ENCODE measurements at regions not wholly inside any gene's neighbourhood (a gene's known extent, or its start where the extent isn't known, plus 50 kb on each side); places are given as distances from the start of the nearest gene placed in this dataset.

DNA sequence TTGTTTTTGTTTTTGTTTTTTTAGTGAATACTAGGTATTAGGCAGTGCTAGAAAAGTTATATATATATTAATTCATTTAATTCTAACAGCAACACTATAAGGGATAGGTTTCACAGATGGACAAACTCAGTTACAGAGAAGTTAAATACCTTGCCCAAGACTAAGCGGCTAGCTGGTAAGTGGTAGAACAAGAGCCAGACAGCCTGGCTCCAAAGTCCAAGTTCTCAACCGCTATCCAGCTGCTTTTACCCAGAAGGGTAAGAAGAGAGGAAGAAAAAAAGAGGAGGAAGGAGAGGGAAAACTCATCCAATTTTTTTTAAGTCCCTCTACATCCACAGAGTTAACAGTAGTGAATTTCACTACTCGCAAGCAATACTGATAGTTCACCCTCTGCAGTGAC is 217.0 kb downstream of the SPRY2 start:
- Histone ChIP-seq H3K9me1 (ENCODE audit: insufficient read depth, low read length) (no peaks in the 10 kb centered on the region), H4K20me1 (ENCODE audit: insufficient read depth, low read length) (no peaks in the 10 kb centered on the region), H3K27me3 (ENCODE audit: control insufficient read depth, insufficient read depth, low read length) (no peaks in the 10 kb centered on the region), H3K79me1 (ENCODE audit: low read depth in 1 of 2, low read length in 2 of 2) (no peaks in the 10 kb centered on the region), H3K27ac (ENCODE audit: insufficient read depth, low read length) (no peak overlapping the region), H4K5ac (ENCODE audit: low read depth, low read length) (no peak overlapping the region), H2AFZ (replicated peaks; ENCODE audit: low read length, poor library complexity) (no peak overlapping the region), H2BK120ac (ENCODE audit: low read depth, low read length) (no peak overlapping the region), H4K8ac (ENCODE audit: low read depth in 2 of 2, low read length in 2 of 2) (no peak overlapping the region), H3K23ac (ENCODE audit: low read depth, low read length) (no peak overlapping the region), H2BK20ac (ENCODE audit: low read depth, low read length) (no peak overlapping the region), H3K36me3 (ENCODE audit: control insufficient read depth, insufficient read depth, low read length) (no peaks in the 10 kb centered on the region), H2BK5ac (ENCODE audit: low read depth, low read length, poor library complexity, severe bottlenecking) (no peak overlapping the region), H3K14ac (replicated peaks; ENCODE audit: low read depth, low read length) (no peak overlapping the region), H3K9me3 (ENCODE audit: control insufficient read depth, insufficient read depth, low read length) (no peaks in the 10 kb centered on the region), H3K4me3 (ENCODE audit: insufficient read depth, low read depth, low read length) (no peak overlapping the region), H3K18ac (ENCODE audit: low read depth, low read length) (no peak overlapping the region), H4K91ac (ENCODE audit: insufficient read depth, low read depth, low read length) (no peak overlapping the region), H2AK9ac (replicated peaks; ENCODE audit: low read depth, low read length, poor library complexity) (no peak overlapping the region), H2BK15ac (ENCODE audit: low read depth, low read length) (no peak overlapping the region), H3K56ac (ENCODE audit: extremely low read depth, insufficient read depth, low read length) (no peak overlapping the region), H3K4me1 (ENCODE audit: control insufficient read depth, insufficient read depth, low read length) (no peaks in the 10 kb centered on the region), H3K4ac (ENCODE audit: low read depth, low read length) (no peak overlapping the region), H2AK5ac (ENCODE audit: low read depth, low read length) (no peak overlapping the region), H3K4me2 (ENCODE audit: low read depth, low read length) (no peak overlapping the region), H3K9ac (ENCODE audit: low read depth, low read length) (no peak overlapping the region)
- 100% methylated on average over 1 of the region's 3 CpGs; no CpG with 5 or more reads in 1 of the 2 experiments for whole genome bisulfite sequencing, 2 experiments (ENCODE audit: extremely low coverage in 2 of 2, insufficient read length in 1 of 2)
- ChIA-PET CTCF (no interaction called here), POLR2A (ENCODE audit: unreplicated experiment) (no interaction called here)
- ATAC-seq (ENCODE audit: low read depth) (no peak), DNase-seq (no peak)
- no TSS peak for BruUV-seq (replicated peaks)
- in situ Hi-C loops (cut with MboI; ENCODE audit: low sequenced_read_pairs) (no loop called here), dilution Hi-C loops (cut with HindIII; ENCODE audit: low sequenced_read_pairs, unreplicated experiment) (no loop called here), intact Hi-C loops (cut with micrococcal nuclease) (no loop called here)
- TF ChIP-seq POLR2A (IDR thresholded peaks at IDR 0.05; ENCODE audit: low read depth, low read length) (no peak), CEBPB (IDR thresholded peaks at IDR 0.05; ENCODE audit: low read depth, low read length) (no peak), ELK1 (IDR thresholded peaks at IDR 0.05; ENCODE audit: borderline replicate concordance, low read depth, low read length) (no peak), RAD21 (IDR thresholded peaks at IDR 0.05; ENCODE audit: low read length) (no peak), FOS (IDR thresholded peaks at IDR 0.05; ENCODE audit: low read depth, low read length) (no peak), BHLHE40 (IDR thresholded peaks at IDR 0.05; ENCODE audit: low read depth, low read length) (no peak), RCOR1 (IDR thresholded peaks at IDR 0.05; ENCODE audit: insufficient replicate concordance, low read length) (no peak), NFE2L2 (IDR thresholded peaks at IDR 0.05; ENCODE audit: low read depth, low read length) (no peak), MAFK (IDR thresholded peaks at IDR 0.05; ENCODE audit: low read depth, low read length) (no peak), RFX5 (IDR thresholded peaks at IDR 0.05; ENCODE audit: low read depth, low read length) (no peak), MAZ (IDR thresholded peaks at IDR 0.05; ENCODE audit: borderline replicate concordance, low read depth, low read length) (no peak), CHD1 (IDR thresholded peaks at IDR 0.05; ENCODE audit: low read depth, low read length) (no peak), USF2 (IDR thresholded peaks at IDR 0.05; ENCODE audit: low read depth, low read length) (no peak), MXI1 (IDR thresholded peaks at IDR 0.05; ENCODE audit: borderline replicate concordance, low read depth, low read length) (no peak), SMC3 (IDR thresholded peaks at IDR 0.05; ENCODE audit: low read depth, low read length) (no peak)
- TF ChIP-seq, protein P1, sequence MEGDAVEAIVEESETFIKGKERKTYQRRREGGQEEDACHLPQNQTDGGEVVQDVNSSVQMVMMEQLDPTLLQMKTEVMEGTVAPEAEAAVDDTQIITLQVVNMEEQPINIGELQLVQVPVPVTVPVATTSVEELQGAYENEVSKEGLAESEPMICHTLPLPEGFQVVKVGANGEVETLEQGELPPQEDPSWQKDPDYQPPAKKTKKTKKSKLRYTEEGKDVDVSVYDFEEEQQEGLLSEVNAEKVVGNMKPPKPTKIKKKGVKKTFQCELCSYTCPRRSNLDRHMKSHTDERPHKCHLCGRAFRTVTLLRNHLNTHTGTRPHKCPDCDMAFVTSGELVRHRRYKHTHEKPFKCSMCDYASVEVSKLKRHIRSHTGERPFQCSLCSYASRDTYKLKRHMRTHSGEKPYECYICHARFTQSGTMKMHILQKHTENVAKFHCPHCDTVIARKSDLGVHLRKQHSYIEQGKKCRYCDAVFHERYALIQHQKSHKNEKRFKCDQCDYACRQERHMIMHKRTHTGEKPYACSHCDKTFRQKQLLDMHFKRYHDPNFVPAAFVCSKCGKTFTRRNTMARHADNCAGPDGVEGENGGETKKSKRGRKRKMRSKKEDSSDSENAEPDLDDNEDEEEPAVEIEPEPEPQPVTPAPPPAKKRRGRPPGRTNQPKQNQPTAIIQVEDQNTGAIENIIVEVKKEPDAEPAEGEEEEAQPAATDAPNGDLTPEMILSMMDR (conservative IDR thresholded peaks at IDR 0.05; ENCODE audit: low read depth, low read length), result no peak

Measured in IMR-90 (cell line).